ENCODE measurements at regions not wholly inside any gene's neighbourhood (a gene's known extent, or its start where the extent isn't known, plus 50 kb on each side); places are given as distances from the start of the nearest gene placed in this dataset.

DNA sequence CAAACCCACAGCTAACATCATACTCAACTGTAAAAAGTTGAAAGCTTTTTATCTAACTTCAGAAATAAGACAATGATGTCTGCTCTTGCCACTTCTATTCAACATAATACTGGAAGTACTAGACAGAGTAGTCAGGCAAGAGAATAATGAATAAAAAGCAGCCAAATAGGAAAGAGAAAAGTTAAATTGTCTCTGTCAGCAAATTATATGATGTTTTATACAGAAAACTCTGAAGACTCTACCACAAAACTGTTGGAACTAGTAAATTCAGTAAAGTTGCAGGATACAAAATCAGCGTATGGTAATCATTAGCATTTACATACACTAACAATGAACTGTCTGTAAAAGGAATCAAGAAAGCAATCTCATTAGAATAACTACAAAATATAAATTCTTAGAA is 752.9 kb upstream of the CT83 start:
- Mint-ChIP-seq H3K4me3 (no peak overlapping the region), H3K4me1 (ENCODE audit: unreplicated experiment) (no peaks in the 10 kb centered on the region), H3K27me3 (no peaks in the 10 kb centered on the region), H3K36me3 (no peaks in the 10 kb centered on the region), H3K9me3 (no peaks in the 10 kb centered on the region), H3K27ac (no peak overlapping the region)
- TF ChIP-seq, protein P1, sequence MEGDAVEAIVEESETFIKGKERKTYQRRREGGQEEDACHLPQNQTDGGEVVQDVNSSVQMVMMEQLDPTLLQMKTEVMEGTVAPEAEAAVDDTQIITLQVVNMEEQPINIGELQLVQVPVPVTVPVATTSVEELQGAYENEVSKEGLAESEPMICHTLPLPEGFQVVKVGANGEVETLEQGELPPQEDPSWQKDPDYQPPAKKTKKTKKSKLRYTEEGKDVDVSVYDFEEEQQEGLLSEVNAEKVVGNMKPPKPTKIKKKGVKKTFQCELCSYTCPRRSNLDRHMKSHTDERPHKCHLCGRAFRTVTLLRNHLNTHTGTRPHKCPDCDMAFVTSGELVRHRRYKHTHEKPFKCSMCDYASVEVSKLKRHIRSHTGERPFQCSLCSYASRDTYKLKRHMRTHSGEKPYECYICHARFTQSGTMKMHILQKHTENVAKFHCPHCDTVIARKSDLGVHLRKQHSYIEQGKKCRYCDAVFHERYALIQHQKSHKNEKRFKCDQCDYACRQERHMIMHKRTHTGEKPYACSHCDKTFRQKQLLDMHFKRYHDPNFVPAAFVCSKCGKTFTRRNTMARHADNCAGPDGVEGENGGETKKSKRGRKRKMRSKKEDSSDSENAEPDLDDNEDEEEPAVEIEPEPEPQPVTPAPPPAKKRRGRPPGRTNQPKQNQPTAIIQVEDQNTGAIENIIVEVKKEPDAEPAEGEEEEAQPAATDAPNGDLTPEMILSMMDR (conservative IDR thresholded peaks at IDR 0.05): no peak
- DNase-seq (ENCODE audit: extremely low spot score, unreplicated experiment): no peak

DNA sequence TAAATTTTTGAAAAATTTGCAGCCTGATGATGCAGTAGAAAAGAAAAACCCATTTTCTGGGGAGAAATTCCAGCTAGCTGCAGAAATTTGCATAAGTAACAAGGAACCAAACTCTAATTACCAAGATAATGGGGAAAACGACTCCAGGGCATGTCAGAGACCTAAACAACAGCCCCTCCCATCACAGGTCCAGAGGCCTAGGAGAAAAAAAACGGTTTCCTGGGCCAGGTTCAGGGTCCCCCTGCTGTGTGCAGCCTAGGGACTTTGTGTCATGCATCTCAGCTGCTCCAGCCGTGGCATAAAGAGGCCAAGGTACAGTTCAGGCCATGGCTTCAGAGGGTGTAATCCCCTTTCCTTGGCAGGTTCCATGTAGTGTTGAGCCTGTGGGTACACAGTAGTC is 733.7 kb upstream of the CT83 start:
- TF ChIP-seq, protein P1 (conservative IDR thresholded peaks at IDR 0.05): no peak
- H3K9me3 Mint-ChIP-seq: no peaks in the 10 kb centered on the region
- H3K27me3 Mint-ChIP-seq: no peaks in the 10 kb centered on the region
- no peaks in the 10 kb centered on the region for H3K36me3 Mint-ChIP-seq
- H3K4me1 Mint-ChIP-seq (ENCODE audit: unreplicated experiment): no peaks in the 10 kb centered on the region
- H3K27ac Mint-ChIP-seq: no peak overlapping the region
- no peak overlapping the region for H3K4me3 Mint-ChIP-seq
- DNase-seq (ENCODE audit: extremely low spot score, unreplicated experiment): no peak

DNA sequence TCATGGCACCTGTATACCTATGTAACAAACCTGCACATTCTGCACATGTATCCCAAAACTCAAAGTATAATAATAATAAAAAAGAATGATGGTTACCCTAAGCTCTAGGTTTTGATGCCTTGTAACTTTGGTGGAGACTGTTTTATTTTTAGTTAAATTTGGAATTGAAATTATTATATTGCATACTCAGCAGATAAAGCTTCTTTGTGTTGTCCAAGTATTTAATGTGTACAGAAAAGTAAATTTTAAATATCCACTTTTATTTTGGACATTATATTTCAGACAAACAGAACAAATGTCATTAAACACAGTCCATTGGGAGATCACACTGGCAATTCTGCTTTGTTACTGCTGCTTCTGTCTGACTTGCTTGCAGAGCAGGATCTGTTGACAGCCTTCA is 684.5 kb upstream of the CT83 start:
- H3K4me1 Mint-ChIP-seq (ENCODE audit: unreplicated experiment): no peaks in the 10 kb centered on the region
- no peak overlapping the region for H3K27ac Mint-ChIP-seq
- TF ChIP-seq, protein P1 (conservative IDR thresholded peaks at IDR 0.05): no peak
- DNase-seq (ENCODE audit: extremely low spot score, unreplicated experiment): no peak
- H3K27me3 Mint-ChIP-seq: no peaks in the 10 kb centered on the region
- no peaks in the 10 kb centered on the region for H3K36me3 Mint-ChIP-seq
- no peak overlapping the region for H3K4me3 Mint-ChIP-seq
- no peaks in the 10 kb centered on the region for H3K9me3 Mint-ChIP-seq

DNA sequence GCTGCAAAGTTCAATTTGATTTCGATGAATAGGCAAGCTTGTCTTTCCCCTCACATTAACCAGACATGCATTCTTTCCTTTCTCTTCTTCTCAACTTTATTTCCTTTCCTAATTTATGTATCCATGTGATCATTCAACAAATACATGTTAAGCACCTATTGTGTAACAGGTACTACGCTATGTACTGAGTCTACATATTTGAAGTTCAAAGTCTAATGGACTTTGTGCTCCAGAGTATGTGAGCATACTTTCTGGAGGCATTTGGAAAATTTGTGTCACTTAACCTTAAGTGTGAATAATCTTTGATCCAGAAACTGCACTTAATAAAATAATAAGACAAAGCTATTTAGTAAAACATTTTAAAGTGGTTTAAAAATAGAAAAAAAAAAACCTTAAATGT is 675.3 kb upstream of the CT83 start:
- H3K27ac Mint-ChIP-seq: no peak overlapping the region
- H3K4me1 Mint-ChIP-seq (ENCODE audit: unreplicated experiment): no peaks in the 10 kb centered on the region
- TF ChIP-seq, protein P1 (conservative IDR thresholded peaks at IDR 0.05): no peak
- DNase-seq (ENCODE audit: extremely low spot score, unreplicated experiment): no peak
- H3K4me3 Mint-ChIP-seq: no peak overlapping the region
- H3K9me3 Mint-ChIP-seq: no peaks in the 10 kb centered on the region
- H3K27me3 Mint-ChIP-seq: no peaks in the 10 kb centered on the region
- H3K36me3 Mint-ChIP-seq: no peaks in the 10 kb centered on the region

DNA sequence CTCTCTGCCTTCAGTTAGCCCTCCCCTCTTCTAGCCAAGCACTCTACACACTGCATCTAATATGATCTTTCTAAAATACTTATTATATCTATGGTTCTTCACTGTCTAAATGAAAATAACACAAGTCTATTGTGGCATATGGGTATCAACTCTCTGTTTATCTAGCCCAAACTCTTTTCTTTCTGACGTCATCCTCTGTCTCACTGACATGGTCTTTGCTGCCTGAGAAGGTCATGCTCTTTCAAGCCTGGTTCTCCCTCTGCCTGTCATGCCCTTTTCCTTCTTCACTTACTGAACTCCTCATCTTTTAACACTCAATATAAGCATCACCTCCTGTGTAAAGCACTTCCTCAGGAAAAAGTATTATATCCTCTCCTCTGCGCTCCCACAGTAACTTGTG is 672.2 kb upstream of the CT83 start:
- TF ChIP-seq, protein P1 (conservative IDR thresholded peaks at IDR 0.05): no peak
- H3K27ac Mint-ChIP-seq: no peak overlapping the region
- H3K27me3 Mint-ChIP-seq: no peaks in the 10 kb centered on the region
- H3K9me3 Mint-ChIP-seq: no peaks in the 10 kb centered on the region
- DNase-seq (ENCODE audit: extremely low spot score, unreplicated experiment): no peak
- H3K36me3 Mint-ChIP-seq: no peaks in the 10 kb centered on the region
- H3K4me1 Mint-ChIP-seq (ENCODE audit: unreplicated experiment): no peaks in the 10 kb centered on the region
- H3K4me3 Mint-ChIP-seq: no peak overlapping the region

DNA sequence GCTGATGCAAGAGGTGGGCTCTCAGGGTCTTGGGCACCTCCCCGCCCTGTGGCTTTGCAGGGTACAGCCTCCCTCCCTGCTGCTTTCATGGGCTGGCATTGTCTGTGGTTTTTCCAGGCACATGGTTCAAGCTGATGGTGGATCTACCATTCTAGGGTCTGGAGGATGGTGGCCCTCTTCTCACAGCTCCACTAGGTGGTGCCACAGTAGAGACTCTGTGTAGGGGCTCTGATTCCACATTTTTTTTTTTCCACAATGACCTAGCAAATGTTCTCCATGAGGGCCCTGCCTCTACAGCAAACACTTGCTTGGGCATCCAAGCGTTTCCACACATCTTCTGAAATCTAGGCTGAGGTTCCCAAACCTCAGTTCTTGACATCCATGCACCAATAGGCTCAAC is 657.9 kb upstream of the CT83 start:
- no peaks in the 10 kb centered on the region for H3K36me3 Mint-ChIP-seq
- H3K4me1 Mint-ChIP-seq (ENCODE audit: unreplicated experiment): no peaks in the 10 kb centered on the region
- TF ChIP-seq, protein P1 (conservative IDR thresholded peaks at IDR 0.05): no peak
- H3K27ac Mint-ChIP-seq: no peak overlapping the region
- no peak overlapping the region for H3K4me3 Mint-ChIP-seq
- H3K9me3 Mint-ChIP-seq: no peaks in the 10 kb centered on the region
- no peaks in the 10 kb centered on the region for H3K27me3 Mint-ChIP-seq
- DNase-seq (ENCODE audit: extremely low spot score, unreplicated experiment): no peak

Measured in type B pancreatic cell (in vitro differentiated cells).